GM12872 (cell line): ENCODE measurements at regions not wholly inside any gene's neighbourhood (a gene's known extent, or its start where the extent isn't known, plus 50 kb on each side); places are given as distances from the start of the nearest gene placed in this dataset.

Source experiments
- TF ChIP-seq, protein P1 (sequence below): IDR thresholded peaks from 3 replicates; pipeline ENCODE4 v1.5.1; 2011; ENCODE audit warnings: low read depth, mild to moderate bottlenecking, low read length, moderate library complexity; ENCODE audit not compliant: insufficient read depth

DNA sequence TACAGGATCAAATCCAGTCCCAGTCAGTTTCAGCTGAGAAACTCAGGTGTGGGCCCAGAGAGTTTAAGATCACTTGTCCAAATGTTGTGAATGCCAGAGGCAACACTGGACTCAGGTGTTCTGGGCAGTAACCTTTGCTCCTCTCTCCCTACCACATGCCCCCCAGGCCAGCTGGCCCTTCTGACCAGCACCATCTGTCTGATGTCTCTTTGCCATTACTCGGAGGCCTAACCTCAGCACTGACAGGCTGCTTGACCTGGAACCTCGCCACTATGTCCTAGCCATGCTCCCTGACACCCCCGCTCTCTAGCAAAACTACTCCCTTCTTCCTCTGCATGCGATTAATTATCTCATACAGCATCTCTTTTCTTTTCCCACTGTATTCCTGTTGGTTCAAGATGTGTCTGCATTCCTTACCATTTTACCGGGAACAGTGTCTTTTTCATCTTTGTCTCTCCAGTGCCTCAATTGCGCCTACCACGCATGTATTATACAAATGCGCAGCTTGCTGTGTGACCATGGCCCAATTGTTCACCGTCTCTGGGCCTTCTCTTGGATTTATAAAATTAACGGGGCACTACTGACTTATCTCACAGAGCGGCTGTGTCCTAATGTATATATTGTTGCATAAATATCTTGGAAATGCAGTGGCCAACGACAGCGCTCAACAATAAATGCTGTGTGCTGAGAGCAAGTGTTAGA, 159.5 kb upstream of the IRF2BP2 start:
- TF ChIP-seq, protein P1, sequence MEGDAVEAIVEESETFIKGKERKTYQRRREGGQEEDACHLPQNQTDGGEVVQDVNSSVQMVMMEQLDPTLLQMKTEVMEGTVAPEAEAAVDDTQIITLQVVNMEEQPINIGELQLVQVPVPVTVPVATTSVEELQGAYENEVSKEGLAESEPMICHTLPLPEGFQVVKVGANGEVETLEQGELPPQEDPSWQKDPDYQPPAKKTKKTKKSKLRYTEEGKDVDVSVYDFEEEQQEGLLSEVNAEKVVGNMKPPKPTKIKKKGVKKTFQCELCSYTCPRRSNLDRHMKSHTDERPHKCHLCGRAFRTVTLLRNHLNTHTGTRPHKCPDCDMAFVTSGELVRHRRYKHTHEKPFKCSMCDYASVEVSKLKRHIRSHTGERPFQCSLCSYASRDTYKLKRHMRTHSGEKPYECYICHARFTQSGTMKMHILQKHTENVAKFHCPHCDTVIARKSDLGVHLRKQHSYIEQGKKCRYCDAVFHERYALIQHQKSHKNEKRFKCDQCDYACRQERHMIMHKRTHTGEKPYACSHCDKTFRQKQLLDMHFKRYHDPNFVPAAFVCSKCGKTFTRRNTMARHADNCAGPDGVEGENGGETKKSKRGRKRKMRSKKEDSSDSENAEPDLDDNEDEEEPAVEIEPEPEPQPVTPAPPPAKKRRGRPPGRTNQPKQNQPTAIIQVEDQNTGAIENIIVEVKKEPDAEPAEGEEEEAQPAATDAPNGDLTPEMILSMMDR = no peak

DNA sequence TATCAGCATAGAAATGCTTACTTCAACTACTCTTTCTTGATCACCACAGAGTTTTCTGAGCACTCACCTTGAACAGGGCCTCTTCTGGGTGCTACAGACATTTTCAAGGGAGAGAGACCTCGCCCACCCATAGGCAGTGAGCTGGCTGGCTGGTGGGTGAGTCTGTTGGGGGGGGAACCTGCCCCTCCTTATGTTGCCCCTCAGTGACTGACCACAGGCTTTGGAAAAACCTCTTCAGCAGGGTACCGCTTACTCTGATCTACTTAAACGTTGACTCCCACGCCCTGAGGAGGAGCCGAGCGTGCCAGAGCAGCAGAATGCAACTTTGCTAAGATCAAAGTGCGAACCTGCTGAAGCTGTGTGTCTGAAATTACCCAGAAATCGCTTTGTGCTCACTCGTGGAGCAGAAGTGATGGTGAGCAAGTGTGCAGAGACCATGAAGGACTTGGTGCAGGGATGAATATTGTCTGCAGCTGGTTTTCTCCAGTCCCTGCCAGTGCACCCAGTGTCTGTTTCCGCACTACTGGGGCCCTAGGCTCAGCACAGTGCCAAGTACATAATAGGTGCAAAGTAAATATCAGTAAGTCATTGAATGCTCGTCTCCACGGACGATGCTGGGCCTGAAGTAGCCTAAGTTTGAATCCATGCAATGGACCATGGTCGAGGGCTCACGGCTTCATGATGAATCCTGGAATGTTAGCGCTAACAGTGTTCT, 158.7 kb upstream of the IRF2BP2 start:
- TF ChIP-seq, protein P1 = no peak

DNA sequence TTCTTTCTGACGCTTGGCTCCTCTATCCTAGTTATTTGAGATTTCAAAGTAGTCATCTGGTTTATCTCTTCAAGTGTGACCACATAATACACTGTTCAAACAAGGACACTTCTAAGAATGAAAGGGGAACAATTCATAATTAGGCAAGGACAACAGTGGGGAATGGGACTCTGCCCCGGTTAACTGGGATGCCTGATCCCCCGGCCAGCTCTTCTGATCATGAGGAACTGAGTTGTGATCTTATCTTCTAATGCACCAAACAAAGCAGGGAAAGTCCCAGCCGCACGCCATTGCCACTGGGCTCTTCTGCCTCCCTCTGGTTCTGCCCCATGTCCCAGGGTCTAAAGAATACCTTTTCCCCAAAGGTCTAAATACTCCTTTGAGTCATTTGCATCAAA, 158.2 kb upstream of the IRF2BP2 start:
- TF ChIP-seq, protein P1 = no peak

DNA sequence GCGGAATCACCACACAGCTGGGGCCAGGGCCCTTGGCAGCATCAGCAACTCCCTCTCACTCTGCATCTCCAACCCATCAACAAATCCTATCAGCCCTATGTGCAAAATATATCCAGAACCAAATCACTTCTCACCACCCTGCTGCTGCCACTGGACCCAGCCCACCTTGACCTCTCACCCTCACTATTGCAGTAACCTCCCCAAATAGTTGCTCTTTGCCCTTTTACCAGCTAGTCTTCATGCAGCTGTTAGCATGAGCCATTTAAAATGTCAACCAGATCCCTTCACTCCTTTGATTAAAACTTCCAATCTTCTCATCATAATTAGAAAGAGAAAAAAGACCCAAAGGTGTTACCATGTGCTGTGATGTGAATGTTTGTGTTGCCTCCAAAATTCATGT, 155.7 kb upstream of the IRF2BP2 start:
- TF ChIP-seq, protein P1 = no peak

DNA sequence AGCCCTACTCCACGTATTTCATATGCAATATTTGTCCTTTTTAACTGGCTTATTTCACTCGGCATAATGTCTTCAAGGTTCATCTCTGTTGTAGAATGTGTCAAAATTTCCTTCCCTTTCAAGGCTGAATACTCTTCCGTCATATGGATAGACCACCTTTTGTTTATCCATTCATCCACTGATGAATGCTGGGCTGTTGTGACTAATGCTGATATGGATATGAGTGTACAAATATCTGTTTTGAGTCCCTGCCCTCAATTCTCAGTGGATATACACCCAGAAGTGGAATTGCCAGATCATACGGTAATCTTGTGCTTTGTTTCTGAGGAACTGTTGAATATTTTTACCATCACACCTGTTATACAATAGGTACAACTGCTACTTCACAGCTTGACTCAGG, 155.2 kb upstream of the IRF2BP2 start:
- TF ChIP-seq, protein P1 = no peak

DNA sequence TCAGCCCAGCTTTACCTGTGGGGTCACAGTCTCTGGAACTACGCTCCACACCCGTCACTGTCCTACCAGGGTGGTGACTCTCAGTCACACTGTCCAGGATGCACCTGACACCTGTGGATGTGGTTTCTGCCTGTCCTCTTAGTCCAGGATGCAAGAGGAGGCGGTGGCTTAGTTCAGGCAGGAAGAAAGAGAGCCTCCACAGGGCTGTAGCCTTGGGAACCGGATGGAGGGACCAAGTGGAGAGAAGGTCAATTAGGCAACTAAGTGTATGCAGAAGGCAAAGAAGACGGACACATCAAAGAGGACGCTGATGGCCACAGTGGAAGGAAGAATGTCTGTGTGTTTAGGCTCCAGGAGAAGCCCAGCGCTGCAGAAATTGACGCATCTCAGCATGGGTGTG, 153.9 kb upstream of the IRF2BP2 start:
- TF ChIP-seq, protein P1 = no peak

DNA sequence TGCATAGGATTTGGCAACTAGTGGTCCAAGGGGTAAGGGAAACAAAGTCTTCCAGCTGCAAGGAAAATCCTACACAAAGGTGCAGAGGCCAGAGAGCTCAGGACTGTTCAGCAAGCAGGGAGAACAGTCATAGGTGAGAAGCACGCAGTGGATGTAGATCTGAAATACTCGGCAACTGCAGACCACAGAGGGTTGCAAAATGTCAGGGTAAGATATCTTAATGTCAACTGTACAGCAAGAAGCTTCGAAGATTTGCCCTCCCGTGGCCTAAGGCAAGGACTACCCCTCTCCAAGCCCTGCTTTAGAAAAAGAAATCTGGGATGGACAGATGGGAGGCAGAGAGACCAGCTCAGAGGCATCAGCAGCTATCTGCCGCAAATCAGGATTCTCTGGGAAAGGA, 153.4 kb upstream of the IRF2BP2 start:
- TF ChIP-seq, protein P1 = no peak
